GM19438 (cell line): ENCODE measurements at regions not wholly inside any gene's neighbourhood (a gene's known extent, or its start where the extent isn't known, plus 50 kb on each side); places are given as distances from the start of the nearest gene placed in this dataset.

ENCODE experiments used
- ATAC-seq: cut with Tn5 transposase; IDR thresholded peaks from one replicate; pipeline ENCODE4 v1.9.1; 2021; ENCODE audit warnings: low read depth; ENCODE audit not compliant: unreplicated experiment

DNA sequence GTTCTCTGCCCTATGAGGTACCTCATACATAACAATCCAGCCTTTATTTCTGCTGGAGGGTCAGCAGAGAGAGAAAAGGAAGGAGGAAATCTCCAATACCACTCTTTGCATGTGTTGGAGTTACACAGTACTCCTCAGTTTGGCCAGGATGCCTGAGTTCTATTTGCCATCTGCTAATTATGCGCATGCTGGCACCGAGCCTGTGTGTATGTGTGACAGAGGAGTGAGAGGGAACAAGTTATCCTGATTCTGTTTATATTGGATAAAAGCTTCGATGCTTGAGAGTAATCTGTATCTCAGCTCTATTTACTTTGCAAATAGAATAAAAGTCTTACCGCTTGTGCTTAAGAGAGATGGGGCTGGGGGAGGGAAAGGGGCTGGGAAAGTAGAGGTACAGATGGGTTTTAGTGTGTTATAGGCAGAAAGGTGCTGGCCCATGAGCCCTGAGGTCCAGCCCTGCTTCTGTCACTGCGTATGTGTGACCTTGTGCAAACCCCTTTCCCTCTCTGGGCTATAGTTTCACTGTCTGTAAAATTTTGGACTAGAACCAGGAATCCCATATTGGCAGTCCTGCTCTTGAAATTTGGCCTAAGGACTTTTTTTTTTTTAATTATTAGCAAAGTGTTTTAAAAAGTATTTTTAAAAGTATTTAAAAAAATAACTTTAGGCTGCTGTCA, 54.5 kb upstream of the PLXNA2 start:
- no peak for ATAC-seq

DNA sequence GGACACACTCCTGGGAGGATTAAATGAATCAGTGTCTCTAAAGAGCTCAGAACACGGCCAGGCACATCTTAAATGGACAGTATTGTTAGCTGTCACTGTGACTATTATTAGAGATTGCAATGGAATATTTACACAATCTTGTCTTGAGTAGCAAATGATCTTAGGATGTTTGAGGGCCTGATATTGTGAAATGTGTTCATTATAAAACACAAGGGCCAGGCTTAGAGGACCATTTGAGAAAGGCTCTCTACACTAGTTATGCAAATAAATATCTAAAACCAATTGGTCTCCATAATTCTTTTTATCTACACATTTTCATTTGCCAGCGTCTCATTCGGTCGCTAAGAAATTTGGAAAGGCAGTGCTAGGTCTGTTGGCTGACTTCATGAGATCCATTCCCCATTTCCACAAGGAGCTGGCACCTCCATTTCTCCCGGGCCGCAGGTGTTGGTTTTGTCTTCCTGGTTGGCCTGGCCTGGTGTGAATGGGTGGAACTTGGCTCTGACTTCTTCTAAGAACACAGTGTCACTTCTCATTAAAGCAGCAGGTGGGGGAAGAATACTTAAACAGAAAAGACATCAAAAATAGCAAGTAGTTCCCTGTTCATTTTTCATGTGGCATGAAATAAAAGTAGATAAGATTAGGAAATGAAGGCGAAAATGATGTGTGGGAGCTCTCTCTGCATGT, 56.0 kb upstream of the PLXNA2 start:
- ATAC-seq, result no peak

DNA sequence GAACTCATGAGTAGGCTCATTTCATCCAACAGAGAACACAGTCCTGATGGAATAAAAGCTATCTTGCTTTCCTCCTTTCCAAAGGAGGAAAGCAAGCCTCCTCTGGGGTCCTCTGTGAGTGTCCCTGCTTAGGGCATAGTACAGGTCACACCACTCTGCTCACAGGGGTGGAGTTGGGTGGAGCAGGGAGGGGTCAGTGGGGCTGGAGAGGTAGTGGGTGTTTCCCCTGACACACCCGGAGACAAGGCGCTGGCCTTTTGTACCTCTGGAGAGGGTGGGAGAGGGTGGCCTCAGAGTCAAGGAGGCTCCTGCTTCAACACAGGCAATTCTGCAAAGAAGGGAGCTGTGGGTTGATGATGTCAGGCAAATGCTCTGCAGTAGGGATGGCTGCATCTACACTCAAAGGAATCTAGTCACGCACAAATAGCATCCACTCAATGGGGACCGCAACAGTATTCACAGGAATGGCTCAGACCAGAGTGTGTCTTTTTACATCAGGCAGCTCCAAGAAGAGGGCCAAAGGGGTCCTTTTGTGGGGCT, 58.6 kb upstream of the PLXNA2 start:
- ATAC-seq, result no peak

DNA sequence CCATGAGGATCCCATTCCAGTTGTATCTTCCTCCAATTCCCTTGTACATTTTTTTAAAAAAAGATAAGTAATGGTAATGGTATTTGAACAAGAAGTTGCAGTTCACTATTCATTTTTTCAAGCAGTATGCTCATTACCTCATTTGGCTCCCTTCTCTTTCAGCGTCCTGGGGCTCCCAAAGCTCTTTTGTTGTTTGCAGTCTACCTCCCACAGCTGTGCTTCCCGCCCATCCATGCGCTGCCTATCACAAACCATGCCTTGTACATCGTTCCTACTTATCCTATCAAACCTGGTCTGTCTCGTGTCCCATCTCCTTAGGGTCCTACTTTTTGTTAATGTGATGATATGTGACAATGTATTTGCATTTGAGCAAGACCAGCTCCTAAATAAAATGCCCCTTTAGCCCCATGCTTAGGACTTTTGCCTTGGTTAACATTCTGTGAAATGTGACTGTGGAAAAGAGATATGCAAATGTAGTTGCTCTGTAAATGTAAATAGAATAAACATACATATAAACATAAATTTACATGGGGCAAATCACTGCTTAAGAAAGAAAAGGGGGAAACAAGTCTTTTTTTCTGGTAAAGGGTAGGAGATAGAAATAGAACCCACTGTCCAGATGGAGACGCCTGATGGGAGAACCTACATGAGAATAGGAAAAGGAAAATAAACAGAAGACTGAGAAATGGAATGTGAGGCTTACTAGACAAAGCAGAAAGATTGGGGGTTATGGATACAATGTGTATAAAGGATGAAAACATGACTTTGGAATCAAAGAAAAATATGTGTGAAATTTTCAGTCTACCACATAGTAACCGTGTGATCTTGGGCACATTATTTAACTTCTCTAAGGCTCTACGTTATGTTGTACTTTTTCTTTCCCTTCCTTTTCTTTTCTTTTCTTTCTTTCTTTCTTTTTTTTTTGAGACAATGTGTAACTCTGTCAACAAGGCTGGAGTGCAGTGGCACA, 59.8 kb upstream of the PLXNA2 start:
- ATAC-seq, result no peak

DNA sequence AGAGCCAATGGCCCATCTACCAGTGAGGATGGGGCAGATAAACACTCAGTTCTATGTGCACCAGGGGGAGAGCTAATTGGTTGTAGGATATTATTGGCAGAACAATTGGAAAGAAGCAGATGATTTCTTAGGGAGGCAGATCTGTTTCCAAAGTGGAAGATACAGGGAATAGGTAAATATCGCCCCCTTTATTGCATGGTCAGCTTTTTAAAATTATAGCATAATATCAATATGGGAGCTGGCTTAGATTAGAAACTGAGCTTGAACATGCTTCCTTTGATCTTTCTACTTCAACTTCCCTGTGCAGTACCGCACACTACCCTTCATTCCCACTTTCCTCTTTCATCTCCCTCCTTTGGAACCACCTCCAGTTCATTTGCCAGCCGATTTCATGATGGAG, 64.0 kb upstream of the PLXNA2 start:
- ATAC-seq, result no peak

DNA sequence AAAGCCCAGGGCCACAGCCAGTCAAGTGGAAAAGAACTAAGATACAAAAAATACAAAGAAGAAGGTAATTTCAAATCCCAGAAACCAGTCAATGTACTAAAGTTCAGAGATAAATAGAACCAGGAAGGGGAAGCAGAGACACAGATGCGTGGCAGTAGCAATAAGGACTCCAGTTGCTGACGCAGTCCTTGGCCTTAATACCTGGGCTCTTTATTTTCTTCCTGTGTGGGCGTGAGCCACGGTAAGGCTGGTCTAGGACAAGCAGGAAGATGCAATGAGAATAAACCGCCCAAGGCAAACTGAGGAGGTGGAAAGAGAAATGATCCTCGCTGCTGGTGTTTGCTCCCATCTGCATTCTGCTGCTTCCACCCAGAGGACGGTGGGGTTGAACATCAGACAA, 65.6 kb upstream of the PLXNA2 start:
- ATAC-seq, result no peak

DNA sequence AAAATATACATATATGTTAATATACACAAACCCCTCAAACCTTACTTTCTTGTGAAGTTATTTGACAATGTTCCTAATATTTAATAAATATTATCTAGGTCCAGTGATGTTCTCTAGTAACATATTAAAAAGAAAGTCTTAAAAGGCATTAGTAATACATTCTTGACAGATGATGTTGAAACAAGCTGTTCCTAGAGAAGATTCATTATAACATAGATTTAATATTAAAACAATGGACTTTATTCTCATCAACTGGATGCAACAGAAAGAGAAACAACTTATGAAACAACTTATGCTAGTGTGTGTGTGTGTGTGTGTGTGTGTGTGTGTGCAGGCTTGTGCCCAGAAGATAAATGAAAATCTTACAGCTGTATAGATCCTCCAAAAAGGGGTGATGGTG, 68.5 kb upstream of the PLXNA2 start:
- ATAC-seq, result no peak

DNA sequence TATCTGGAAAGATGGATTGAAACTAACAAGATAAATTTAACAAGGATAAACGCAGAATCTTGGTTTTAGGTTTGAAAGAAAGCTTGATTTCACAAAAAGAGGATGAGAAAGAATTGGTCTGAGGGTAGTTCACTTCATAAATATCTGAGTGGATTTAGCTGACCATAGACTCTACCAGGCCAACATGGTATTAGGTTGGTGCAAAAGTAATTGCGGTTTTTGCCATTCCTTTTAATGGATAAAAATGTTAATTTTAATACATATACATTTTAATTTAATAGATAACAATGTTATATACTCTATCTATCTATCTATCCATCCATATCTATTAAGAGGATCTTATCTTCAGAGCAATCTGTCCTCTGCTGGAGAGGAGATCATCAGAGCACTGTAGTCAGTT, 70.2 kb upstream of the PLXNA2 start:
- ATAC-seq, result no peak

DNA sequence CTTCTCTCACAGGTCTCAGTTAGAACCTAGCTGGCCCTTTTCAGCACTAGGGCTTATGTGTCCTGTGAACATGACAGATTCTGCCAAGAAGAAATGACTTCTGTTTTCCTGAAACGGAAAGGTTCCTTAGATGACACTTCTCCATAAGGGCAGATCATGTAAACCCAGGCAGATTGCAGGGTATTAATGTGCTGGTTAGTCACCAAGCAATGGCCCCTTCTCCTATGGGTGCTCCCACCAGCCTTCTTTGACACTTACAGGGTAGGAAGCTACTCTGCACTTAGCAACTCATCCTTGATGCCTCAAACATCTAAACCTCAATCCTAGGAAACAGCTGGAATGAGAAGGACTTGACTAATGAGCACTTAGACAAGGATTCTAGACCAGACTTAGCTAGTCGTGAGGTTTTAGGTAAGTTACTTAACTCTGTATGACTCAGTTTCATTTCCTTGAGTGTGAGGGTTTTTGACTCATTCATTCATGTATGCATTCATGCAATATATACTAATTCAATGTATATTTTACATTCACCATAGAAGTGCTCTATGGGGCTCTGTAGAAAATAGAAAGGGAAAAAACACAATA, 74.1 kb upstream of the PLXNA2 start:
- no peak for ATAC-seq

DNA sequence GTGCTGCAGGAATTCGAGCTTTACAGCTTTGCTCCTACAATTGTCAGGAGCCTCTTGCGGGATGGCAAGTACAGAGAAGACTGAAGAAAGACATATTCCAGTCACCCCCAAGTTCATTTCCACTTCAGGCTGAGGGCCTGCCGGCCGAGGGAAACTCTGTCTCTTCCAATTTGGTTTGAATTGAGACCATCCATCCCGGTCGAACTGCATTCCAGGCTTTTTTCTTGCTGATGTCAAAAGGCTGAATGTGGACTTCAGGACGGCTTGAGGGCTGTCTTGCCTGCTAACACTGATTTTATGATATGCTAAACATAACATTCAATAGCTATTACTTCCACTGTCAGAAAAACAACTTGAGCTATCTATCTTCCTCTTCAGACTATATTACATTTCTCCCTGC, 79.8 kb upstream of the PLXNA2 start:
- ATAC-seq, result no peak

DNA sequence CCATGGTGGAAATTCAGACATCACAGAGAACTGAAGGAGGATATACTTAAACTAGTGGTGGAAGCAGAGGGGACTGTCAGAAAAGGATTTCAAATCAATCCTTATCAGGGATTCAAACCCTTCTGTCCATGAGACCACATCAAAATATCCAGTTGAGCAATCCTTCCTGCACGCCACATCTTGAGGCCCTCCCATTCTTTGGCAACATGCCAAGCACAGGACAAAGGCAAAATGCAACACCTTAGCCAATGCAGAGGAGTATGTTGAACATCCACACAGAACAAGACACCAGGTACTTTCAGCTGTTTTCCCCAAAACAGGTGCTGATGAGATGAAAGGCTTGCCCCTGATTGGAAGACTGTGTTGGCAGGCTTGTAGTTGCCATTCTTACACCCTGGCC, 81.8 kb upstream of the PLXNA2 start:
- ATAC-seq, result no peak

DNA sequence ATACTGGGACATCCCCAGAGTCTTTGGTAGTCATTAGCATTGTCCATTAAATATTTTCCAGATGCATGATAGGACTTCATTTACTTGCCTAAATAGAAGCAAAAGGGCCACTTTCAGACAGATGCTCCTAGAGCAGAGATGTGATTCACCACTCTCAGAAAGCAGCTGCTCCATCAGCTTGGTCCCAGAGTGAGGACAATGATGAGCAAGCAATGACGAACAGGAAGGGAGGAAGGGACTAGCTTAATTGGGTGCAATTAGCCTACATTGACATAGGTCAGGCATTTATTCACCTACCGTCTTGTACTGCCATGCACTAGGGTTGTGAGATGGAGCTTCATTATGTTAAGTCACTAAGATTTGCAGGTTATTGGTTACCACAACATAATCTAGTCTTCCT, 85.1 kb upstream of the PLXNA2 start:
- no peak for ATAC-seq

DNA sequence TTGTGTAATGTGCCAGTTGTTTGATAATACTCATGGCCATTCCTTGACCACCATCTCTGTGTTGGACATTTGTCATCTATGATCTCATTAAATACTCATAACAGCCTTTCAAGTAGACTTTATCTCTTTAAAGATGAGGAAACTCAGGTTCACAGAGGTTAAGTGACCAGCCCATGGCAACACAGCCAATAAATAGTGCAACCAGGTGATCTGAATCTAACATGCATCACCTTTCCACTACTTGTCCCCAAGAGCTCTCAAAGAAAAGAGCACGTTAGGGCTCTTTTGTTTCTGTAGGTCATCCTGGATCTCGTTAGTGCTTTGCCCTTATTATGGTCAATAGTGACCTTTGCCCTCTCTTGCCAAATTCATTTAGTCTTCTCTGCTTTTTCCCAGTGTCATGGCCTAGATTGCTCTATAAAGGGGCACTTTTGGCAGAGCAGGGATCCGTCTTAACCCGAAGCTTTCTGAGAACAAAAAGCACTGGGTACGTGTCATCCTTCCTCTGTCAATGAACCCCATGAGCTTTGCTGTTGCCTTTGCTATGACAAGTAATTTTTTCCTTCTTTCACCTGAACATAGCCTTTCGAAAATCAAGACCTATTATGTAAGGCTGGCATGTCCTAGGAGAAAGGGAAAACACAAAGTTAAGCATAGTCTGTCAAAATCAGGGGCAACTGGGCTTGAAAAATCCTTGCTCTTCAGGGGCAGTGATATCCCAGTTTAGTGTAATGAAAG, 88.0 kb upstream of the PLXNA2 start:
- ATAC-seq, result no peak

DNA sequence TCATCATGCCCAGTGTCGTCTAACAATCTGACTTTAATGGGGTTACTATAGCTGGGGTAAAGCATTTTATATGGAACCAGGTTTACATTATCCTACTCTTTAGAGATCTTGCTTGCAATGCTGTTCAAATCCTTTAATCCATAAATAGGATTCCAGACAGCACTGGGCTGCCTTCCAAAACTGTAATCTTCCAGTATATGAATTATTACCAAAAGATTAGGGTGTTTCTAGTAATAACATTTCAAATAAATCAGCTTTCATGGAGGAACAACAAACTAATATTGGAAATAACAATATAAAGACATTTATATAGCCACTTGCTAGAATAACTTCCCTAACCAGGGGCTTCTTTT, 88.6 kb upstream of the PLXNA2 start:
- no peak for ATAC-seq

DNA sequence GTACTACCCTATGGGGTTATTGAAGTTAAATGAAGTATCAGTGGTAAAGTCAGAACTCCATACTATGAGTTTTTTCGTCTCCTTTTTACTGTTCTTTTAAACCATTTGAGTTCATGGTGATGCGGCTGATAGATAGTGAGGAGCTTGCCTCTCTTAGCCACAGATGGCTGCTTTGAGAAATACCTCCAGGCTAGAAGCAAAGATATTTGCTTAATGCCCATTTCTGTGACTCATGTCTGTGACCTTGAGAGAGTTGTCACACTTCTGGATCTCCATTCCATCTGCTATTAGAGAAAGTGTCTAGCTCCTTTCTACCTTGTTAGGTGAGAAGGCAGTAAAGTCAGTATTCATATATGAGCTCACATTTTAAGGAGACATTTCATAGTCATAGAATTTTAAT, 89.5 kb upstream of the PLXNA2 start:
- ATAC-seq, result no peak

DNA sequence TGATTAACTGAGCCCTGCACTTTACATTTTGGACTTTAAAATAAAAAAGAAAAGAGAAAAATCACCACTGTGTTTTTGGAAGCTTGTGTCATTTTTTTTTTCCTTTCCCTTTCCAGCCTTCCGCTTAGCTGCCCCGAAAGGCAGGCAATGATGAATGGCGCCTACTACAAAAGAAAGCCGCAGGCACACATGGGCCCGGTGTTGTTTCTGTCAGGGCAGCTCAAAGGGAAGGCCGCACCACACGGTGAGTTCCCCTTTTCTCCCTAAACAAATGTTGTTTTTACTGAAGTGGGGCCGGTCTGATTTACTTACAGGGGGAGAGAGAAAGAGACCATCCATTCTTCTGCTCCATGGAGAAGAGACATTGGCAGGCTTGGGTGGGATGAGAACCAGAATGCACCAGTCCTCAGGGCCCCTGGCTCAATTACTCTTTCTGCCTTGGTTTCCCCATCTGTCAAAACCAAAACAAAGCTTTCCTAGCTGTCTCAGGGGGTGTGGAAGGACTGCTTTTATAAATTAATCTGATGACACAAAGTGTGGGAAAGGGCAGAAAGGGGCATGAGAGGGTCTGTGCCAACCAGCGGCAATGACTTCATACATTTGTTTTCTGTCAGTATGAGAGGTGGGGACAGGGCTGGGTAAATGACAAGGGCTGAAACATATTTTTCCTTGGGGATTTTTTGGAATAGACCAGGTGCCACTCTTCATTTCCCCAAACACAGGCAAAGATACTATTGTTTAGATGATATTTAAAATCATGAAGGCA, 91.4 kb upstream of the PLXNA2 start:
- no peak for ATAC-seq

DNA sequence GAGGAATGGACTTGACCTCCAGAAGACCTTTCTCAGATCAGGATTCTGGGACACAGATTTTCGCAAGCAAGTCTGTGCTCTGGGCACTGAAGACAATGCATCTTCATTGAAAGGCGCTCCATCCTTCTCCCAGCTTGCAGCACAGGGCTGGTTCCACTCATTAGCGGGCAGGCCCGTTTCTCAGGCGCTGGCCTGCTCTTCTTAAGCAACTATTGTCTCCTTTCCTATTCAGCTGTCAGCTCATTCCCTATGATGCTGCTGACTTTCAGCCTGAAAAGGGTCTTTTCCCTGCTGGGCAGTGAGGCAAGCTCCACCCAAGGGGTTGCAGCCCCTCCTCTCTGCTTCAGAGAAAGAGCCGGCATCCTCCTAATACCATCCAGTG, 91.9 kb upstream of the PLXNA2 start:
- ATAC-seq, result no peak

DNA sequence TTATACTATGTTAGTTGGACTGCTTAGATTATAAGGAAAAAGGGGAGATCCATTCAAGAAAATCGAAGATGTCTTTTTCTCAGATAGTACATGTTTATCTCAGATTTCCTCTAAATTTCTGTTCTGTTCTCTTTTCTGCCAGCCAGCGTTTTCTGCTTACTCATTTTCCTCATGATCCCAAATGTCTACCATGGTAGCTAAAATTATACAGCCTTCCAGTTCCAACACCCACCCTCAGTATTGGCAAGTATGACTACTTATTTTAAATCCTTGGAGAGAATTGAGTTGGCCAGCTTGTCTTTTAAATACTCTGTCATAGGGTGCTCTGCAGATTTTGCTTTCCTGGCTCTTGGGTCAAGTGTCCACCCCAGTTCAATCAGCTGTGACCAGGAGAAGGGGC, 95.7 kb upstream of the PLXNA2 start:
- no peak for ATAC-seq

DNA sequence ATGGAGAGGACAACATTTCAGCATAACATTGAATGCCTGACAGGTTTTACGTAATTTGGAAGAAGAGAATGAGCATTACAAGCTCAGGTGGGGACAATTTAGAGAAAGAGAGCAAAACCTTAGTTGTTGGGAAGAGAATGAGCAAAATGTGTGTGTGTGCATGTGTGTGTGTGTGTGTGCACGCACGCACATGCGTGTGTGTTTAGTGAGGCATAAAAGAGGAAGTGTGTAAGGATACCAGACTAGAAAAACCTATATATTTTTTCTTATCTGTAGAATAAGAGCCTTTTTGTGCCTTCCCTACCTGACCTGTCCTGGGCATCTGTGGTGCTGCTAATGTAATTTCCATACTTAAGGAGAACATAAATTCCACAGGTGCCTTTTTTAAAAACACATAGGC, 99.0 kb upstream of the PLXNA2 start:
- no peak for ATAC-seq
